ENCODE measurements at regions not wholly inside any gene's neighbourhood (a gene's known extent, or its start where the extent isn't known, plus 50 kb on each side); places are given as distances from the start of the nearest gene placed in this dataset.
"Not testable (repeated sequence)": the region's sequence is repeated elsewhere in the genome, so short reads cannot be mapped to it uniquely, and the experiment has no call there.

GRCh38 chr5:136810261-136810801 is 445.0 kb upstream of the TRPC7 start:
- DNase-seq = no peak

GRCh38 chr5:136809382-136809781 is 444.0 kb upstream of the TRPC7 start:
- DNase-seq = no peak

- no peak for DNase-seq
These were observed 443.4 kb upstream of the TRPC7 start for GRCh38 chr5:136808756-136809155.

GRCh38 chr5:136805466-136805865 is 440.1 kb upstream of the TRPC7 start:
- no peak for DNase-seq

GRCh38 chr5:136802383-136802782 is 437.0 kb upstream of the TRPC7 start:
- no peak for DNase-seq

GRCh38 chr5:136799806-136800372 is 434.5 kb upstream of the TRPC7 start:
- no peak for DNase-seq

- no peak for DNase-seq
These were observed 428.0 kb upstream of the TRPC7 start for GRCh38 chr5:136793300-136793699.

GRCh38 chr5:136781464-136781863 is 416.1 kb upstream of the TRPC7 start:
- no peak for DNase-seq

GRCh38 chr5:136780518-136780917 is 415.2 kb upstream of the TRPC7 start:
- DNase-seq = no peak

- no peak for DNase-seq
These were observed 410.9 kb upstream of the TRPC7 start for GRCh38 chr5:136776022-136776927.

GRCh38 chr5:136772491-136772890 is 407.1 kb upstream of the TRPC7 start:
- DNase-seq = no peak

- DNase-seq = peak; percentile 51 to 67 (median 58)
These were observed 404.7 kb upstream of the TRPC7 start for GRCh38 chr5:136769900-136770684.

GRCh38 chr5:136769093-136769492 is 403.7 kb upstream of the TRPC7 start:
- no peak for DNase-seq

GRCh38 chr5:136768457-136768856 is 403.1 kb upstream of the TRPC7 start:
- DNase-seq = no peak

- no peak for DNase-seq
These were observed 401.1 kb upstream of the TRPC7 start for GRCh38 chr5:136766456-136766855.

GRCh38 chr5:136764601-136765000 is 399.3 kb upstream of the TRPC7 start:
- DNase-seq = no peak

GRCh38 chr5:136763548-136763947 is 398.2 kb upstream of the TRPC7 start:
- DNase-seq = no peak

- DNase-seq = no peak
These were observed 388.9 kb upstream of the TRPC7 start for GRCh38 chr5:136754216-136754615.

- no peak for DNase-seq
These were observed 385.0 kb upstream of the TRPC7 start for GRCh38 chr5:136750224-136750862.

GRCh38 chr5:136749016-136749415 is 383.7 kb upstream of the TRPC7 start:
- no peak for DNase-seq

- DNase-seq = no peak
These were observed 377.7 kb upstream of the TRPC7 start for GRCh38 chr5:136743052-136743451.

GRCh38 chr5:136740228-136740627 is 374.9 kb upstream of the TRPC7 start:
- no peak for DNase-seq

- DNase-seq = not testable (repeated sequence)
These were observed 373.9 kb upstream of the TRPC7 start for GRCh38 chr5:136739271-136739670.

All from suppressor macrophage (primary cell).